HG03565 (cell line): ENCODE measurements at regions not wholly inside any gene's neighbourhood (a gene's known extent, or its start where the extent isn't known, plus 50 kb on each side); places are given as distances from the start of the nearest gene placed in this dataset.

Experiments
- ATAC-seq: cut with Tn5 transposase; IDR thresholded peaks from one replicate; pipeline ENCODE4 v1.9.1; 2021; ENCODE audit warnings: mild to moderate bottlenecking, moderate library complexity; ENCODE audit not compliant: unreplicated experiment

DNA sequence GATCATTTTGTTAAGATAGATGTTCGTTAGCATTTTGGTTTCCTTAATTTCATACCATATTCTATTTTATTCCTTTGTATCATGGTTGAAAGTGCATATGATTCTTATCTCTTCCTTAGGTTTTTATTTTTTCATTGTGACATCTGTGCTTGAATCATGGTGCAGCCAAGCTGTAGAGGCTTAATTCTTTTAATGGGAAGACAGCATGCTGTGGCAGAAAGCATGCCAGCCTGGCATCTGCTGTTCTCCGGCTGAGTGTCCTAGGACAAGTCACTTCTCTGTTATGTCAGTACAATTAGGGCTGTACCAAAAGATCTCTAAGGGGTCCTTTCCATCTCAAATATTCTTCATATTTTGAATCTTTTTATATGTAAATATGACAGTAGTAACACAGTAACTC lies 68.5 kb upstream of the PMFBP1 start:
- ATAC-seq = no peak

DNA sequence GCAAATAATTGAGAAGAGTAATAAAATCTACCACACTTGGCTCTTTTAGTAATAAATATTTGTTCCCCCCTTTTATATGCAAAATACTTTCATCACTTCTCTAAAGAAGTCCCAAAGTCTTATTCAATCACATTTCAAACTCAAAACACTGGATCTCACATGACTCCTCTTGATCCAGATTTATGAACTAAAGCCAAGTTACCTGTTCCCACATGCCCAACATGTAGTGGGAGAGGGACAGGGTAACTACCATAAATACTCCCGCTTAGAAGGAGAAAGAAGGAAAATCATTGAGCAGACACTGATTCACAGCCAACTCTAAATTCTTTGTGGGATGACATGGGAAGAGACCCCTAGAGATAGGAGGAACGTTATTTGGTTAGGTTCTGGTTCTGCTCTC lies 64.9 kb upstream of the PMFBP1 start:
- no peak for ATAC-seq

DNA sequence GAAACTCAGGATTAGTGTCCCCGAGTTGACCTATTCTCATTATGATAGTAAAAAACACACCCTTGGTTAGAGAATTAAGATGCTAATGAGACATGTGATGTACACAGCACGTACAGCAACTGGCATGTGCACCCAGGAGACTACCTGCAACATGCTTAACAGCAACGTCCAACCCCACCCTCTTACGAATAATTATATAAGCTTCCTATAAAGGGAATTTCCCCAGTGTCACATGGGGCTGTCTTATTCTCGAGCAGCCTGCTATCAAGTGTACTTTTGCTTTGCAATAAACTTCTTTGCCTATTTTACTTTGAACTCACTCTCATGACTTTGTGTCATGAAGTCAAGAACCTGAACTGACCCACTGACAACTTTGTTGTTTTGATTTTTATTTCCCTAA lies 62.4 kb upstream of the PMFBP1 start:
- ATAC-seq = no peak

DNA sequence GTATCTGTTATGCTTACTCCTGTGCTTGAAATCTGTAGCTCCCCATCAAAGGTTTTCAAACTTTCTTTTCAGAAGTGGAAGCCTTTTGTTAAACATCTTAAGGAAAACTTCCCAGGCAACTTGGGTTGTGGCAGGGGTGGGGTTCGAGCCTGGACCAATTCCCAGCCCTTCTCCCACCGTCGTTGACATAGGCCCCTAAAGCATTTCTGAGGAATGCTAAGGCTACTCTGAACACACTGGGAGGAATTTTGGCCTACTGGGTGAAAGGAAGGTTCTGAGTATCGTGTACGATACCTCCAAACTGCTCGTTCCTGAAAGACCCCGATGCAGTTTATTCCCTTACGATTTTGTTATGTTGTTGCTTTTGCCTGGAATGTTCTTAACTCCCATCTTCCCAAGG lies 56.1 kb upstream of the PMFBP1 start:
- ATAC-seq = no peak

DNA sequence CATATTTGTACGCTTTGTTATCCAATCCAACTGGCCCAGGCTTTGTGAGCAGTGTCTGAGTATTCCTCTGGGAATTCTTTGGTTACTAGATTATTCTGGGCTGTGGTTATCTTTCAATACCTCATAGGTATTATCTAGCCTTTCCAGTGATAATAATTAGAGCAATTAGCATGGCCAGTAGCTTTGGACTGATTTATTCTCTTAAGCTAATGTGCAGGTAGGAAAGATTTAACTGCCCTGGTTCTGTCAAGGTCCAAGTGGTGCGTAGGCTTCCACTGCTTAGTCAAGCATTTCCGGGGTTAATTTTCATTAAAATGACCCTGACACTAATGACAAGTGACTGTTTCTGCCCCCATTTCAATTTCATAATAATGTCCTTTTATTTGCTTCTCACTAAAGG lies 54.2 kb upstream of the PMFBP1 start:
- ATAC-seq = no peak

DNA sequence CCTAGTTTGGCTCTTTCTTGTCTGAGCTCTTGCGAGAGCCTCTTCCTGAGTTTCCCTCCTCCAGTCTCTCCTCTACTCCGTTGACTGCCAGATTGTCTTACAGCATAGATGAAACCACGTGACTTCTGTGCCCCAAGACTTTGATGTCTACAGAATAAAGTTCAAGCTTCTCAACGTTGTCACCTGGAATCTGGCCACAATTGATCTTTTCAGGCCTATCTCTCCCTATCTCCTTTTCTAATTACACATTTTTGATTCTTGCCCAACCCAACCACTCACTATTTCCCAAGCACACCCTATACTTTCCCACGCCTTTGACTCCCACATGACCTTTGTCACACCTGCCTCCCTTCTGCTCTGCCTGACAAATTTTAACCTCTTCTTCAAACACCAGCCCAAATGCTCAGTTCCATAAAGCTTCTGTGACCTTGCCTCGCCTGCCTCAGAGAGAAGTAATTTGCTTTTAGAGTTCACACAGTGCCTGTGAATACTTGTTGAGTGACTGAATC lies 52.4 kb upstream of the PMFBP1 start:
- ATAC-seq = no peak

DNA sequence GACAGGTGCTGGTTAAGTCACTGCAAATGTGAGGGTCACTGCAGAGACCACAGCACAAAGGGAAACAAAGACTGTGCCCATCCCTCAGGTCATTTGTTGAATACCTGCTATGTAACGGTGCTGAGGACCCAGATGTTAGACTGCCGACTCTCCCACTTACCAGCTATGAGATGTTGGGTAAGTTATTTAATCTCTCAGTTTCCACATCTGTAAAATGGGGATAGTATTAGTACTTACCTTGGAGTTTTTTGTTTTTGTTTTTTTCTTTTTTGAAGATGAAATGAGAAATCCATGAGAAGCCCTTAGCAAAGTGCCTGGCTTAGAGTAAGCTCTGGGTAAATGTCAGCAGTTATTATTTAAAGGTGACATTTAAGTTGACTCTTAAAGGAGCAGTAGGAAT lies 50.5 kb upstream of the PMFBP1 start:
- ATAC-seq = no peak
